Stomach (tissue), 8 donors: ENCODE measurements at regions not wholly inside any gene's neighbourhood (a gene's known extent, or its start where the extent isn't known, plus 50 kb on each side); places are given as distances from the start of the nearest gene placed in this dataset.
A peak's percentile ranks its signal among the peaks of the same experiment; 100 is the strongest.

Experiments used
- DNase-seq, 2 donors: peaks; one replicate each; pipeline versions ENCODE4 v3.0.0 to v3.0.0-alpha.2; 2013 to 2019
- H3K27ac ChIP-seq, 5 donors: fragments of 200-600 bp in 4 of 5; sonication (generic) in 4 of 5; one replicate each; pipeline ENCODE4 v1.5.1; 2013 to 2019; ENCODE audit warnings: mild to moderate bottlenecking in 1 of 5, moderate library complexity in 1 of 5
- H3K27me3 ChIP-seq, 3 donors: fragments of 200-600 bp; sonication (generic); one replicate each; pipeline ENCODE4 v1.5.1; 2017 to 2019; ENCODE audit warnings: mixed run types in 1 of 3
- H3K36me3 ChIP-seq, 4 donors: fragments of 200-600 bp; sonication (generic); 1 replicate in 3 of 4; 2 replicates in 1 of 4; pipeline ENCODE4 v1.5.1; 2016 to 2019
- H3K4me1 ChIP-seq, 4 donors: fragments of 200-600 bp; sonication (generic); one replicate each; pipeline ENCODE4 v1.5.1; 2016 to 2019
- H3K4me3 ChIP-seq, 4 donors: fragments of 200-600 bp; sonication (generic) in 3 of 4; one replicate each; pipeline ENCODE4 v1.5.1; 2016 to 2019; ENCODE audit warnings: mild to moderate bottlenecking in 1 of 4
- H3K9me3 ChIP-seq, 4 donors: fragments of 200-600 bp; sonication (generic); one replicate each; pipeline ENCODE4 v1.5.1; 2016 to 2019
- CTCF ChIP-seq, 7 experiments: fragments of 450-650 bp in 4 of 7; fragments of 200-600 bp in 3 of 7; sonication (generic) in 3 of 7; IDR thresholded peaks; one replicate each; pipeline ENCODE4 v1.5.1; 2016 to 2019; ENCODE audit warnings: antibody characterized with exemption in 7 of 7, control low read depth in 2 of 7, mild to moderate bottlenecking in 1 of 7
- EP300 ChIP-seq: sonication (generic); formaldehyde crosslinking; IDR thresholded peaks from one replicate; pipeline ENCODE4 v1.6.1; 2017; ENCODE audit warnings: antibody characterized with exemption
- POLR2A ChIP-seq, 4 donors: fragments of 450-650 bp; IDR thresholded peaks; one replicate each; pipeline ENCODE4 v1.6.1; 2016; ENCODE audit warnings: antibody characterized with exemption in 4 of 4, control low read depth in 2 of 4, mild to moderate bottlenecking in 1 of 4, moderate library complexity in 1 of 4
- POLR2AphosphoS5 ChIP-seq, 3 donors: sonication (generic); formaldehyde crosslinking; IDR thresholded peaks; one replicate each; pipeline ENCODE4 v1.6.1; 2016; ENCODE audit warnings: antibody characterized with exemption in 3 of 3
- WGBS, 5 donors: extraction: QIAGEN DNeasy Blood & Tissue Kit in 3 of 5; methylation state at CpG; one replicate each; pipeline versions ENCODE4 v1.1.5 to v1.1.7; 2013 to 2018; 5-methylcytosine and 5-hydroxymethylcytosine counted together
- intact Hi-C: fragments of 100-400 bp; cut with DNase I; formaldehyde crosslinking; loops from one replicate; pipeline ENCODE4 v1.15.1; 2023; ENCODE audit warnings: low total_unique reads
- donor health status: healthy with polysubstance abuse.
- donor health status: Bipolar disorder and iron deficiency.
- donor health status: healthy.

GRCh38 chr2:104375206-104375605 lies 478.7 kb upstream of the POU3F3 start:
- no peaks in the 10 kb centered on the region for H3K36me3 ChIP-seq
- peaks cover 0 to 5% (median 0%) of the 10 kb centered on the region in 4 donors for H3K4me1 ChIP-seq
- no peak overlapping the region for H3K4me3 ChIP-seq
- no peak overlapping the region for H3K27ac ChIP-seq
- H3K27me3 ChIP-seq: no peaks in the 10 kb centered on the region
- DNase-seq: no peak
- no peak for TF ChIP-seq POLR2AphosphoS5 (IDR thresholded peaks at IDR 0.05)
- intact Hi-C loops: no loop called here
- no peaks in the 10 kb centered on the region for H3K9me3 ChIP-seq

- no peaks in the 10 kb centered on the region for H3K27me3 ChIP-seq
- no peaks in the 10 kb centered on the region for H3K36me3 ChIP-seq
- TF ChIP-seq EP300: no peak
- no peak for TF ChIP-seq CTCF (IDR thresholded peaks at IDR 0.05)
- no peak for TF ChIP-seq POLR2AphosphoS5 (IDR thresholded peaks at IDR 0.05)
- no peak for TF ChIP-seq POLR2A (IDR thresholded peaks at IDR 0.05)
- no peaks in the 10 kb centered on the region for H3K9me3 ChIP-seq
- H3K4me3 ChIP-seq: peak overlapping the region; percentile 14 to 36 (median 24)
- DNase-seq: peak in 1 of 2 donors; percentile 85
- WGBS, 5 donors: 9 to 18% (median 13%) methylated on average over 3 of the region's 3 CpGs
- H3K4me1 ChIP-seq: peaks cover 0 to 5% (median 0%) of the 10 kb centered on the region in 4 donors
- intact Hi-C loops: no loop called here
- no peak overlapping the region for H3K27ac ChIP-seq
These were observed 475.0 kb upstream of the POU3F3 start for GRCh38 chr2:104378853-104379374.

- no peaks in the 10 kb centered on the region for H3K27me3 ChIP-seq
- DNase-seq: no peak
- TF ChIP-seq POLR2A (IDR thresholded peaks at IDR 0.05): no peak
- TF ChIP-seq EP300: no peak
- no peak for TF ChIP-seq CTCF (IDR thresholded peaks at IDR 0.05)
- TF ChIP-seq POLR2AphosphoS5 (IDR thresholded peaks at IDR 0.05): no peak
- H3K27ac ChIP-seq: no peak overlapping the region
- intact Hi-C loops: no loop called here
- H3K4me1 ChIP-seq: no peaks in the 10 kb centered on the region
- no peak overlapping the region for H3K4me3 ChIP-seq
- H3K36me3 ChIP-seq: no peaks in the 10 kb centered on the region
- H3K9me3 ChIP-seq: peaks cover 4 to 6% (median 5%) of the 10 kb centered on the region in 4 donors
- WGBS, 5 donors: 81 to 85% (median 82%) methylated on average over 5 of the region's 5 CpGs
These were observed 469.0 kb upstream of the POU3F3 start for GRCh38 chr2:104384961-104385360.

GRCh38 chr2:104385743-104386142 lies 468.2 kb upstream of the POU3F3 start:
- peaks cover 4 to 6% (median 5%) of the 10 kb centered on the region in 4 donors for H3K9me3 ChIP-seq
- no peak overlapping the region for H3K27ac ChIP-seq
- H3K27me3 ChIP-seq: no peaks in the 10 kb centered on the region
- TF ChIP-seq POLR2A (IDR thresholded peaks at IDR 0.05): no peak
- no peak for TF ChIP-seq EP300
- TF ChIP-seq CTCF (IDR thresholded peaks at IDR 0.05): no peak
- TF ChIP-seq POLR2AphosphoS5 (IDR thresholded peaks at IDR 0.05): no peak
- H3K4me3 ChIP-seq: no peak overlapping the region
- H3K4me1 ChIP-seq: no peaks in the 10 kb centered on the region
- WGBS, 5 donors: 59 to 65% (median 60%) methylated on average over 4 of the region's 4 CpGs
- H3K36me3 ChIP-seq: no peaks in the 10 kb centered on the region
- no peak for DNase-seq
- intact Hi-C loops: no loop called here

GRCh38 chr2:104388296-104388695 lies 465.6 kb upstream of the POU3F3 start:
- WGBS, 5 donors: 60 to 73% (median 67%) methylated on average over 2 of the region's 2 CpGs
- intact Hi-C loops: no loop called here
- TF ChIP-seq POLR2AphosphoS5 (IDR thresholded peaks at IDR 0.05) (no peak), EP300 (no peak), POLR2A (IDR thresholded peaks at IDR 0.05) (no peak), CTCF (IDR thresholded peaks at IDR 0.05) (no peak)
- no peaks in the 10 kb centered on the region for H3K36me3 ChIP-seq
- peaks cover 4 to 6% (median 5%) of the 10 kb centered on the region in 4 donors for H3K9me3 ChIP-seq
- H3K27me3 ChIP-seq: no peaks in the 10 kb centered on the region
- no peak for DNase-seq
- H3K4me3 ChIP-seq: no peak overlapping the region
- H3K27ac ChIP-seq: no peak overlapping the region
- no peaks in the 10 kb centered on the region for H3K4me1 ChIP-seq
